NT2/D1 (cell line): ENCODE measurements at regions not wholly inside any gene's neighbourhood (a gene's known extent, or its start where the extent isn't known, plus 50 kb on each side); places are given as distances from the start of the nearest gene placed in this dataset.

Source experiments
- DNase-seq: peaks from one replicate; pipeline ENCODE4 v3.0.0-alpha.2; 2011; ENCODE audit warnings: low read depth, low spot score
- H3K27me3 ChIP-seq: 2 replicates; pipeline ENCODE4 v1.6.0; 2011; ENCODE audit warnings: mild to moderate bottlenecking; ENCODE audit not compliant: insufficient read length, insufficient read depth
- H3K36me3 ChIP-seq: 2 replicates; pipeline ENCODE4 v1.6.1; 2011; ENCODE audit warnings: mild to moderate bottlenecking, low read length, mixed read lengths; ENCODE audit not compliant: insufficient read depth, insufficient read length
- H3K4me1 ChIP-seq: 2 replicates; pipeline ENCODE4 v1.5.1; 2011; ENCODE audit not compliant: insufficient read depth, insufficient read length
- H3K4me3 ChIP-seq: 2 replicates; pipeline ENCODE4 v1.5.1; 2011; ENCODE audit warnings: low read depth; ENCODE audit not compliant: insufficient read length
- H3K9ac ChIP-seq: 2 replicates; pipeline ENCODE4 v1.6.0; 2011; ENCODE audit warnings: low read depth; ENCODE audit not compliant: insufficient read length
- H3K9me3 ChIP-seq: 2 replicates; pipeline ENCODE4 v1.5.1; 2011; ENCODE audit warnings: mild to moderate bottlenecking, low read length; ENCODE audit not compliant: insufficient read depth
- SUZ12 ChIP-seq: IDR thresholded peaks from 2 replicates; pipeline ENCODE4 v1.6.1; 2011; ENCODE audit not compliant: insufficient read length, insufficient read depth; ENCODE audit errors: extremely low read depth
- YY1 ChIP-seq: IDR thresholded peaks from 2 replicates; pipeline ENCODE4 v1.6.1; 2011; ENCODE audit not compliant: insufficient read length, insufficient read depth
- ZNF274 ChIP-seq: IDR thresholded peaks from 2 replicates; pipeline ENCODE4 v1.6.1; 2011; ENCODE audit warnings: mild to moderate bottlenecking, low read depth, low read length

DNA sequence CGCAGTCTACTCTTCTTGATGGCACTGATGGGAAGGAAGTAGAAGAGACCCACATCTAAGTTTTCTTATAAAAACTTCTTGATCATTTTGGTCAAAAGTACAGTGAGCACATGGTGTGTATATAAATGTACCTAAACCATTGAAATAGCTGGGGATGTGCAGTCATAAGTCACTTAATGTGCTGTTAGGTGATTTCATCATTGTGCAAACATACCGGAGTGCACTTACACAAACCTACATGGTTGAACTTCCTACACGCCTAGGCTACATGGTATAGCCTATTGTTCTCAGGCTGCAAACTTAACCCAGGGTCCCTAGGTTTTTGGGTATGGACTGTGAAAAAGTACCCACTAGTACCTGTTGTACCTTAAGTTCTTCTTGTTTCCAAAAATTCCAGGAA lies 123.3 kb upstream of the ZNF438 start:
- Histone ChIP-seq H3K9ac (no peak overlapping the region), H3K36me3 (no peaks in the 10 kb centered on the region), H3K27me3 (no peaks in the 10 kb centered on the region), H3K9me3 (no peaks in the 10 kb centered on the region), H3K4me1 (no peaks in the 10 kb centered on the region), H3K4me3 (no peak overlapping the region)
- TF ChIP-seq ZNF274 (no peak), YY1 (no peak), SUZ12 (no peak)
- no peak for DNase-seq

DNA sequence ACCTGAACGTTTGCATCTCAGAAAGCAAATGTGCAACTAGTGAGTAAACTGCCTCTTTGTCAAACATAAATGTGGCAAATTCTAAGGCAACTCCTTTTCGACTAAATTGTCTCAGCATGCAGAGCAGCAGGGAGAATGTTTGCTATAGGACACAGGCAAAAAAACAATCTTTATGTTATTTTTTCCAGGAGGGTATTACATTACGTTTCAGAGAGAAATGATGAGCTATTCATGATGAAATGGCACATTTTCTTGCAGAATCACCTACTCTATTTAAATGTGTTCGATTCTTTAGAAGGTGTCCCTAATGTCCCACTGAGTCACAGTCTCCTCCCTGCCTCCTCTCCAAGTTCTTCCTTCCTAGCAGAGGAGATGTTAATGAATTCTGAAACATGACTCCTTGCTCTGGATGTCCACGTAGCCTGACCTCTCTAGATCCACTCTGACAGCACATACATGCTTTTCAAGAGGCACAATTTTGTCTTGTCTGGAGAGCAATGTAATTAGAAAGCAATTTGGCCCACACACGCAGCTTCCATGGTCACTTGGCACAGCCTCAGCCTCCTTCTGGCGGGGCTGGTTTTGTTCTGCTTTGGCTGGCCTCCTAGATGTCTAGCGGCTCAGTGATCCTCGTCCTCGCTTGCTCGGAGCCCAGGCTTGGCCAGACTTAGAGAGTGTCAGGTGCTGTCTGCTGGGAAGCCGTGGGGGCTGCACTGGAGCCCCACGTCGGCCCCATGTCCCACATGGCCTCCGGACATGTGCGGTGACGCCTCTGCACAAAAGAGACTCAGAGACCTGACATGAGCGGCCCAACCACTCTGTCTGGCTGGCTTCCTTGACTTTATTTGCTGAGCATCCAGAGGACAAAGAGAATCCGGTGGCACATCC lies 125.7 kb upstream of the ZNF438 start:
- DNase-seq = no peak
- H3K4me3 ChIP-seq = no peak overlapping the region
- H3K27me3 ChIP-seq = no peaks in the 10 kb centered on the region
- no peaks in the 10 kb centered on the region for H3K4me1 ChIP-seq
- H3K9ac ChIP-seq = no peak overlapping the region
- no peaks in the 10 kb centered on the region for H3K9me3 ChIP-seq
- TF ChIP-seq ZNF274 (no peak), YY1 (no peak), SUZ12 (no peak)
- no peaks in the 10 kb centered on the region for H3K36me3 ChIP-seq

DNA sequence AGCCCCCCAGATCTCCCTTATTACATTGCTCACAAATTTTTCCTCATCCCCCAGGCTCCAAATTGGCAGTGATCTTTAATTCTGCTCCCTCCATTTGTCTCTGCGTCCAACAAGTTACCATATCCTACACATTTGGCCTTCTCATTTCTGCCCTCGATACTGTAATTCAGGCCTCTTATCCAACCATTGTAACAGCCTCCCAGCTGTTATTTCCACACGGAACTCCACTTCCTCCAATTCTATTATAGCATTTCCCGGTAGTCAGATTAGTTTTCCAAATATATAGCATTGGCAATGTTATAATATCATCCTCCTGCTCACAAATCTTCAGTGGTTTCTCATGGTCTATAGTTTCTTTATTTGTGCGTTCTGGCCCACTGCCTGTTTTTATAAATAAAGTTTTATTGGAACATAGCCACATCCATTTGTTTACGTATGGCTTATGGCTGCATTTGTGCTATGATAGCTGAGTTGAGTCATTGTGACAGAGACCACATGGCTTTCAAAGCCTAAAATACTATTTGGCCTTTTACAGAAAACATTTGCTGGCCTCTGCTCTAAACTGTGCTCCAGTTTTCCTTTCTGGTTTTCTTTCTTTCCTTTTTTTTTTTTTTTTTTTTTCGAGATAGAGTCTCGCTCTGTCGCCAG lies 126.5 kb upstream of the ZNF438 start:
- Histone ChIP-seq H3K4me1 (no peaks in the 10 kb centered on the region), H3K27me3 (no peaks in the 10 kb centered on the region), H3K9ac (no peak overlapping the region), H3K4me3 (no peak overlapping the region), H3K36me3 (no peaks in the 10 kb centered on the region), H3K9me3 (no peaks in the 10 kb centered on the region)
- TF ChIP-seq SUZ12 (no peak), ZNF274 (no peak), YY1 (no peak)
- no peak for DNase-seq

DNA sequence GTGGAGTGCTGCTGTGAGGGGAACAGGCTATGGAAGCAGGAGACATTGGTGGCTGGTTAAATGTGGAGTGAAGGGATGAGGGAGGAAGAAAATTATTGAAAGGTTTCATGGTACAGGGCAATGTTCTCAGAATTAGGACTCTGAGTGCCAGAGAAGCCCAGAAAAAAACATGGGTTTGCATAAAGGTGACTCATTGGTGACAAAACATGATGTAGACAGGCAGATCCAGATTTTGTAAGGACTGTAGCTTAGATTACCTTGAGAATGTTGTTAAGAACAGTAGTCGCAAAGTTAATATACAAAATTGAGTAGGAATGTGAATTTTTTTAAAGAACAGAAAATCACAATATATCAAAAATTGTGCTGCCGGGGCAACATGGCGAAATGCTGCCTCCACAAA lies 134.9 kb upstream of the ZNF438 start:
- Histone ChIP-seq H3K4me3 (no peak overlapping the region), H3K4me1 (no peaks in the 10 kb centered on the region), H3K36me3 (no peaks in the 10 kb centered on the region), H3K27me3 (no peaks in the 10 kb centered on the region), H3K9ac (no peak overlapping the region), H3K9me3 (peaks cover 6% of the 10 kb centered on the region; the same call in 1 of the 2 replicates)
- TF ChIP-seq ZNF274 = no peak
- no peak for TF ChIP-seq YY1
- TF ChIP-seq SUZ12 = no peak
- no peak for DNase-seq

DNA sequence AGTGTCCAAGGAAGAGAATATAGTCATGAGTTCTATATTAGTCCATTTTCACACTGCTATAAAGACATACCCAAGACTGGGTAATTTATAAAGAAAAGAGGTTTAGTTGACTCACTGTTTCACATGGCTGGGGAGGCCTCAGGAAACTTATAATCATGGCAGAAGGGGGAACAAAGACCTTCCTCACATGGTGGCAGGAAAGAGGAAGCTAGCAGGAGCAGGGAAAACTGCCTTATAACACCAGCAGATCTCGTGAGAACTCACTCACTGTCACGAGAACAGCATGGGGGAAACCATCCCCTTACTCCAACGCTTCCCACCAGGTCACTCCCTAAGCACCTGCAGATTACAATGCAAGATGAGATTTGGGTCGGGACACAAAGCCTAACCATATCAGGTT lies 139.0 kb upstream of the ZNF438 start:
- TF ChIP-seq SUZ12 = no peak
- TF ChIP-seq YY1 = no peak
- no peak for TF ChIP-seq ZNF274
- Histone ChIP-seq H3K4me3 (no peak overlapping the region), H3K9ac (no peak overlapping the region), H3K4me1 (no peaks in the 10 kb centered on the region), H3K36me3 (no peaks in the 10 kb centered on the region), H3K27me3 (no peaks in the 10 kb centered on the region), H3K9me3 (peaks cover 7% of the 10 kb centered on the region; the same call in 1 of the 2 replicates)
- no peak for DNase-seq

DNA sequence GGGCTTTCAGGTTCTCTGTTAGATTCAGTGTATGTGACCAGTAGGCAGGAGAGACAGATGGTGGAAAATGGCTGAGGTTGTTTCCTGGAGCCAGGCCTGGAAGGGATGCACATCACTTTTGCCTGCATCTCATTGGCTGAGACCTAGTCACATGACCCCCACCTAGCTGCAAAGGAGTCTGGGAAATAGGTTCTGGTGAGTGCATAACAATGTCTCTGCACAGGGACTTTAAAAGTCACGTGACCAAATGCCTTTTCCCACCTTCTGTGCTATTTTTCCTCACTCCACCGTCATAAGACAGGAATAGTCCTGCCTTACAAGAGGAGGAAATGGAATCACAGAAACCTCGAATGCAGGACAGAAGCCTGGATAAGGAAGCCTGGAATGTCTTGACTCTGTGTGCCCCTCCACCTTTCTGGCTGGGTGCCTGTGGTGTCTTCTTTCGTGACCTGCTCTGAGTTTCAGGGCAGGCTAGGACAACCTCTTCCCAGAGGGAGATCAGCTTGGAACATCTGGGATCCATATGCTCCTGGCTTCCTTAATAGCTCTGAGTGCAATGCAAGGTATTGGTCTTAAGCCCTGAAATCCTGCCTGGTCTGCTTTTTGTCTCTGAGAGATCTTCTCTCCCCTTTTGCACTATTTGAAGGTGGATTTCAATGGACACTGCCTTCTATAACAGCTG lies 139.9 kb upstream of the ZNF438 start:
- peaks cover 7% of the 10 kb centered on the region; the same call in 1 of the 2 replicates for H3K9me3 ChIP-seq
- H3K4me1 ChIP-seq = no peaks in the 10 kb centered on the region
- no peak overlapping the region for H3K9ac ChIP-seq
- no peaks in the 10 kb centered on the region for H3K36me3 ChIP-seq
- TF ChIP-seq SUZ12 (no peak), ZNF274 (no peak), YY1 (no peak)
- no peaks in the 10 kb centered on the region for H3K27me3 ChIP-seq
- no peak overlapping the region for H3K4me3 ChIP-seq
- no peak for DNase-seq

DNA sequence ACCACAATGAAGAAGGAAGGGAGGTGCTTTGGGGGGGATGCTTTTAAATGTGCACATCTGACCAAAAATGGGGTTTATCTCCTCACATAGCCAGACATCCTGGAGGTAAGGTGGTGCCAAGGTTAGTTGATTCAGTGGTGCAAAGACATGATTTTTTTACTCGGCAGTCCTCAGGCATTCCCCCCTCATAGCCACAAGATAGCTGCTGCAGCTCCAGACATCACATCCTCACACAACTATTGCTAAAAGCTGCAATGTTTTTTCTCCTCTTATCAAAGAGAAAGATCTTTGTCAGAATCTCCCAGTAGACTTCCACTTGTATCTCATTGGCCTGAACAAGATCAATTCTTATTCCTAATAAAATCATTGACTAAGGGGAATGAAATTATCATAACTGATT lies 141.3 kb upstream of the ZNF438 start:
- Histone ChIP-seq H3K9me3 (peaks cover 7% of the 10 kb centered on the region; the same call in 1 of the 2 replicates), H3K9ac (no peak overlapping the region), H3K4me3 (no peak overlapping the region), H3K27me3 (no peaks in the 10 kb centered on the region), H3K36me3 (no peaks in the 10 kb centered on the region), H3K4me1 (no peaks in the 10 kb centered on the region)
- DNase-seq = no peak
- no peak for TF ChIP-seq ZNF274
